HCT116 (cell line): ENCODE measurements at regions not wholly inside any gene's neighbourhood (a gene's known extent, or its start where the extent isn't known, plus 50 kb on each side); places are given as distances from the start of the nearest gene placed in this dataset.

Experiments used
- ATAC-seq: fragments of 200-7000 bp; cut with Tn5 transposase; 2 replicates; pipeline ENCODE4 v1.9.1; 2020; ENCODE audit warnings: mild to moderate bottlenecking, moderate library complexity
- BruUV-seq: library from RNA; stranded (reverse); fragments of 400-500 nt; replicated peaks from 2 replicates; lab custom pipeline; 2021; lab: Mats Ljungman, UMichigan
- CTCF ChIA-PET: fragments of 300-600 bp; sonication (Branson Sonifier 250); formaldehyde crosslinking; loops from one replicate; lab custom pipeline; 2021; ENCODE audit warnings: antibody characterized with exemption; lab: Charles Lee
- POLR2A ChIA-PET: fragments of 300-600, 350-600 bp; sonication (Branson Sonifier 250); formaldehyde crosslinking; loops from one replicate; lab custom pipeline; 2021; ENCODE audit warnings: antibody characterized with exemption; lab: Charles Lee
- RAD21 ChIA-PET, 2 experiments: fragments of 300-600 bp; sonication (Branson Sonifier 250); formaldehyde crosslinking; loops; one replicate each; lab custom pipeline; 2023; ENCODE audit warnings: low total read pairs in 2 of 2; ENCODE audit not compliant: uncharacterized antibody in 2 of 2, unreplicated experiment in 2 of 2, low non-redundant PET in 1 of 2; lab: Charles Lee
- DNase-seq: peaks from one replicate; pipeline ENCODE4 v3.0.0-alpha.2; 2010; ENCODE audit warnings: low read depth, low spot score
- H2AFZ ChIP-seq: fragments of 200-600 bp; shearing (Covaris generic), sonication (generic); 2 replicates; pipeline ENCODE4 v1.6.1; 2017; ENCODE audit warnings: low read depth, mixed run types, mixed read lengths, antibody characterized with exemption, low read length; ENCODE audit not compliant: poor library complexity, severe bottlenecking
- H3K27ac ChIP-seq: 2 replicates; pipeline ENCODE4 v1.5.1; 2012; ENCODE audit warnings: low read depth, low read length
- H3K27me3 ChIP-seq: fragments of 200-600 bp; sonication (generic); 2 replicates; pipeline ENCODE4 v1.6.1; 2016; ENCODE audit warnings: mixed run types, low read length, mixed read lengths; ENCODE audit not compliant: insufficient read depth
- H3K36me3 ChIP-seq, 2 experiments: fragments of 200-500 bp in 1 of 2; fragments of 200-600 bp in 1 of 2; sonication (Bioruptor generic) in 1 of 2; sonication (generic) in 1 of 2; 2 replicates each; pipeline versions ENCODE4 v1.5.1 to v1.6.1; 2014 to 2016; ENCODE audit warnings: low read length in 2 of 2, inconsistent platforms in 1 of 2, mixed read lengths in 1 of 2, mixed run types in 1 of 2; ENCODE audit not compliant: insufficient read depth in 2 of 2, control insufficient read depth in 1 of 2
- H3K4me1 ChIP-seq, 2 experiments: fragments of 200-600 bp in 1 of 2; sonication (generic) in 1 of 2; 2 replicates each; pipeline versions ENCODE4 v1.5.1 to v1.6.1; 2012 to 2017; ENCODE audit warnings: low read length in 2 of 2, inconsistent platforms in 1 of 2, mild to moderate bottlenecking in 1 of 2, mixed read lengths in 1 of 2, mixed run types in 1 of 2, moderate library complexity in 1 of 2; ENCODE audit not compliant: insufficient read depth in 2 of 2, control insufficient read depth in 1 of 2
- H3K4me2 ChIP-seq: fragments of 200-600 bp; sonication (generic); 2 replicates; pipeline ENCODE4 v1.6.1; 2017; ENCODE audit warnings: mixed run types, low read length, mixed read lengths
- H3K4me3 ChIP-seq, 2 experiments: fragments of 200-600 bp in 1 of 2; sonication (generic) in 1 of 2; replicated peaks in 1 of 2; 2 replicates each; pipeline ENCODE4 v1.5.1; 2011 to 2016; ENCODE audit warnings: low read length in 2 of 2, control low read depth in 1 of 2, low read depth in 1 of 2, mild to moderate bottlenecking in 1 of 2, mixed read lengths in 1 of 2, mixed run types in 1 of 2
- H3K79me2 ChIP-seq: fragments of 200-600 bp; sonication (generic); 2 replicates; pipeline ENCODE4 v1.6.1; 2017; ENCODE audit warnings: mild to moderate bottlenecking, mixed run types, low read length, moderate library complexity, mixed read lengths; ENCODE audit not compliant: insufficient read depth
- H3K9ac ChIP-seq: fragments of 200-600 bp; sonication (generic); 2 replicates; pipeline ENCODE4 v1.6.1; 2016; ENCODE audit warnings: low read length, mixed read lengths
- H3K9me2 ChIP-seq: fragments of 200-600 bp; sonication (generic), shearing (Covaris generic); 2 replicates; pipeline ENCODE4 v1.6.1; 2017; ENCODE audit warnings: mixed run types, mild to moderate bottlenecking, moderate library complexity; ENCODE audit not compliant: insufficient read depth
- H3K9me3 ChIP-seq, 2 experiments: fragments of 200-500 bp in 1 of 2; fragments of 200-600 bp in 1 of 2; sonication (Bioruptor generic) in 1 of 2; sonication (generic) in 1 of 2; 2 replicates each; pipeline ENCODE4 v1.6.1; 2014 to 2017; ENCODE audit warnings: low read length in 2 of 2, mixed read lengths in 2 of 2, inconsistent platforms in 1 of 2, low read depth in 1 of 2, mild to moderate bottlenecking in 1 of 2, mixed run types in 1 of 2, moderate library complexity in 1 of 2; ENCODE audit not compliant: control insufficient read depth in 1 of 2, insufficient read depth in 1 of 2
- H4K20me1 ChIP-seq: fragments of 200-600 bp; sonication (generic), shearing (Covaris generic); 2 replicates; pipeline ENCODE4 v1.6.1; 2017; ENCODE audit warnings: mixed run types, mild to moderate bottlenecking, moderate library complexity; ENCODE audit not compliant: insufficient read depth
- CEBPB ChIP-seq: IDR thresholded peaks from 2 replicates; pipeline ENCODE4 v1.6.1; 2012; ENCODE audit warnings: low read depth
- CTCF ChIP-seq, 3 experiments: fragments of 200-600 bp in 1 of 3; sonication (generic) in 1 of 3; IDR thresholded peaks in 2 of 3; conservative IDR thresholded peaks in 1 of 3; 2 replicates each; pipeline ENCODE4 v1.5.1; 2012 to 2017; ENCODE audit warnings: low read depth in 2 of 3, low read length in 2 of 3, antibody characterized with exemption in 1 of 3, borderline replicate concordance in 1 of 3, control low read depth in 1 of 3, mild to moderate bottlenecking in 1 of 3, mixed read lengths in 1 of 3, mixed run types in 1 of 3, moderate library complexity in 1 of 3; ENCODE audit not compliant: insufficient read depth in 1 of 3
- EGR1 ChIP-seq: IDR thresholded peaks from 2 replicates; pipeline ENCODE4 v1.6.1; 2012; ENCODE audit warnings: low read depth
- ELF1 ChIP-seq: IDR thresholded peaks from 2 replicates; pipeline ENCODE4 v1.6.1; 2012; ENCODE audit warnings: low read depth, borderline replicate concordance
- EZH2phosphoT487 ChIP-seq: fragments of 200-600 bp; IDR thresholded peaks from 2 replicates; pipeline ENCODE4 v1.6.1; 2018; ENCODE audit warnings: antibody characterized with exemption, borderline replicate concordance
- FOSL1 ChIP-seq: IDR thresholded peaks from 2 replicates; pipeline ENCODE4 v1.6.1; 2012; ENCODE audit warnings: low read depth
- JUND ChIP-seq: IDR thresholded peaks from 2 replicates; pipeline ENCODE4 v1.6.1; 2012
- MAX ChIP-seq: IDR thresholded peaks from 2 replicates; pipeline ENCODE4 v1.6.1; 2012
- POLR2A ChIP-seq: IDR thresholded peaks from 2 replicates; pipeline ENCODE4 v1.7.0; 2011; ENCODE audit warnings: borderline replicate concordance; ENCODE audit not compliant: insufficient read depth, insufficient read length; ENCODE audit errors: extremely low read depth
- POLR2AphosphoS5 ChIP-seq: IDR thresholded peaks from 2 replicates; pipeline ENCODE4 v1.6.1; 2011; ENCODE audit warnings: mild to moderate bottlenecking, low read depth, low read length, moderate library complexity
- RAD21 ChIP-seq: IDR thresholded peaks from 2 replicates; pipeline ENCODE4 v1.6.1; 2012; ENCODE audit warnings: low read depth, mild to moderate bottlenecking
- SIN3A ChIP-seq: IDR thresholded peaks from 2 replicates; pipeline ENCODE4 v1.6.1; 2012; ENCODE audit warnings: low read depth
- SP1 ChIP-seq: IDR thresholded peaks from 2 replicates; pipeline ENCODE4 v1.6.1; 2012; ENCODE audit warnings: low read depth
- SRF ChIP-seq: IDR thresholded peaks from 2 replicates; pipeline ENCODE4 v1.6.1; 2012; ENCODE audit warnings: low read depth
- YY1 ChIP-seq: IDR thresholded peaks from 2 replicates; pipeline ENCODE4 v1.6.1; 2011; ENCODE audit warnings: low read length, low read depth, moderate library complexity, mild to moderate bottlenecking; ENCODE audit not compliant: insufficient replicate concordance; ENCODE audit errors: extremely low read depth
- ZBTB33 ChIP-seq: IDR thresholded peaks from 2 replicates; pipeline ENCODE4 v1.6.1; 2011; ENCODE audit warnings: mild to moderate bottlenecking, low read length, moderate library complexity; ENCODE audit not compliant: insufficient replicate concordance; ENCODE audit errors: extremely low read depth
- ZNF274 ChIP-seq: fragments of 200-500 bp; sonication (Bioruptor generic); IDR thresholded peaks from 2 replicates; pipeline ENCODE4 v1.6.1; 2014; ENCODE audit warnings: mild to moderate bottlenecking, low read depth, low read length, inconsistent platforms
- intact Hi-C: fragments of 100-400 bp; cut with micrococcal nuclease; formaldehyde crosslinking; loops from 2 replicates; pipeline ENCODE4 v1.10.0; 2022

- TF ChIP-seq POLR2AphosphoS5 = no peak
- TF ChIP-seq MAX = no peak
- no peak for TF ChIP-seq SIN3A
- TF ChIP-seq ELF1 = no peak
- no peak for TF ChIP-seq CTCF (IDR thresholded peaks at IDR 0.05 in 2 of 3, conservative IDR thresholded peaks at IDR 0.05 in 1 of 3; ENCODE audit: borderline replicate concordance in 1 of 3, insufficient read depth in 1 of 3, low read depth in 2 of 3, low read length in 2 of 3)
Measured at GRCh38 chr21:38177919-38178652, 78.7 kb upstream of the KCNJ15 start (continued).

- Histone ChIP-seq H3K4me2 (no peak overlapping the region), H3K79me2 (no peaks in the 10 kb centered on the region), H3K9me3 (no peaks in the 10 kb centered on the region), H3K4me3 (no peak overlapping the region), H3K9ac (no peak overlapping the region), H4K20me1 (no peaks in the 10 kb centered on the region), H3K36me3 (no peaks in the 10 kb centered on the region), H3K27me3 (no peaks in the 10 kb centered on the region), H3K9me2 (no peaks in the 10 kb centered on the region), H3K27ac (no peak overlapping the region), H3K4me1 (no peaks in the 10 kb centered on the region), H2AFZ (no peak overlapping the region)
- ChIA-PET RAD21 (no interaction called here), CTCF (no interaction called here), POLR2A (no interaction called here)
- intact Hi-C loops = no loop called here
- TF ChIP-seq FOSL1 (no peak), POLR2A (no peak), RAD21 (no peak), CTCF (IDR thresholded peaks at IDR 0.05 in 2 of 3, conservative IDR thresholded peaks at IDR 0.05 in 1 of 3; ENCODE audit: borderline replicate concordance in 1 of 3, insufficient read depth in 1 of 3, low read depth in 2 of 3, low read length in 2 of 3) (no peak), ELF1 (no peak), CEBPB (no peak), SRF (no peak), JUND (no peak), SP1 (no peak), ZNF274 (no peak), POLR2AphosphoS5 (no peak), EZH2phosphoT487 (no peak), EGR1 (no peak), ZBTB33 (no peak), YY1 (no peak)
- no peak for ATAC-seq
- DNase-seq = no peak
- BruUV-seq = no TSS peak
Measured at GRCh38 chr21:38178653-38179470, 77.9 kb upstream of the KCNJ15 start.
